Astrocyte (in vitro differentiated cells and primary cell): ENCODE measurements at regions not wholly inside any gene's neighbourhood (a gene's known extent, or its start where the extent isn't known, plus 50 kb on each side); places are given as distances from the start of the nearest gene placed in this dataset.

ENCODE experiments used
- CTCF ChIP-seq: IDR thresholded peaks from 2 replicates; pipeline ENCODE4 v1.5.1; 2011; ENCODE audit warnings: low read depth, mild to moderate bottlenecking, inconsistent platforms, low read length, moderate library complexity; ENCODE audit not compliant: insufficient read depth
- EZH2 ChIP-seq: IDR thresholded peaks from 2 replicates; pipeline ENCODE4 v1.6.1; 2012; ENCODE audit warnings: mild to moderate bottlenecking, low read length, inconsistent platforms; ENCODE audit not compliant: insufficient read depth

GRCh38 chrX:110415440-110416170 is 57.0 kb downstream of the RTL9 start:
- TF ChIP-seq EZH2 (no peak), CTCF (no peak)
